A549 (cell line): ENCODE measurements at regions not wholly inside any gene's neighbourhood (a gene's known extent, or its start where the extent isn't known, plus 50 kb on each side); places are given as distances from the start of the nearest gene placed in this dataset.

Experiments
- ATAC-seq, 2 experiments: fragments of 200-7000 bp in 1 of 2; fragments of >200 bp in 1 of 2; cut with Nextera tagmentation in 1 of 2; cut with Tn5 transposase in 1 of 2; 3 replicates each; pipeline versions ENCODE4 v1.8.0 to v1.9.1; 2018 to 2020; ENCODE audit warnings: mild to moderate bottlenecking in 1 of 2, moderate library complexity in 1 of 2
- CTCF ChIA-PET: fragments of 300-600 bp; sonication (Branson Sonifier 250); formaldehyde crosslinking; extraction: SDS; loops from one replicate; lab custom pipeline; 2021; ENCODE audit warnings: antibody characterized with exemption, inconsistent platforms; lab: Yijun Ruan, JAX
- POLR2A ChIA-PET: fragments of 350-600 bp; formaldehyde crosslinking; extraction: SDS; loops from one replicate; lab custom pipeline; 2021; ENCODE audit warnings: antibody characterized with exemption, inconsistent platforms; lab: Yijun Ruan, JAX
- DNase-seq, 2 experiments: peaks; one replicate each; pipeline versions ENCODE4 v3.0.0 to v3.0.0-alpha.2; 2011 to 2016; ENCODE audit warnings: low read depth in 1 of 2, low spot score in 1 of 2
- FAIRE-seq: peaks from 2 replicates; lab custom pipeline; 2011; peaks lifted over from hg19 to GRCh38; lab: Jason Lieb, UNC
- H3K27ac ChIP-seq, 2 experiments: fragments of >200 bp; sonication (Bioruptor Twin); formaldehyde crosslinking; 3 replicates each; pipeline ENCODE4 v1.5.1; 2016 to 2017
- H3K4me1 ChIP-seq: fragments of >200 bp; sonication (Bioruptor Twin); formaldehyde crosslinking; 3 replicates; pipeline ENCODE4 v1.6.1; 2016
- H3K4me2 ChIP-seq: fragments of >200 bp; sonication (Bioruptor Twin); formaldehyde crosslinking; 3 replicates; pipeline ENCODE4 v1.6.1; 2016
- H3K4me3 ChIP-seq: fragments of >200 bp; sonication (Bioruptor Twin); formaldehyde crosslinking; 3 replicates; pipeline ENCODE4 v1.5.1; 2016
- H3K9me3 ChIP-seq: fragments of >200 bp; sonication (Bioruptor Twin); formaldehyde crosslinking; 3 replicates; pipeline ENCODE4 v1.6.1; 2016
- HEYL ChIP-seq: fragments of 250-450 bp; sonication (Bioruptor Pico); IDR thresholded peaks from 2 replicates; pipeline ENCODE4 v1.8.0; 2021; ENCODE audit warnings: mild to moderate bottlenecking, moderate library complexity
- KDM1A ChIP-seq: fragments of 200-600 bp; sonication (generic); IDR thresholded peaks from 2 replicates; pipeline ENCODE4 v1.6.1; 2016; ENCODE audit warnings: low read depth, mild to moderate bottlenecking
- MAZ ChIP-seq: fragments of 150-350 bp; IDR thresholded peaks from 2 replicates; pipeline ENCODE4 v1.6.1; 2014; ENCODE audit warnings: antibody characterized with exemption, low read depth, low read length, borderline replicate concordance
- POLR2A ChIP-seq: IDR thresholded peaks from 2 replicates; pipeline ENCODE4 v1.6.1; 2012; ENCODE audit warnings: mild to moderate bottlenecking, low read length
- REST ChIP-seq: fragments of 200-600 bp; sonication (generic); IDR thresholded peaks from 2 replicates; pipeline ENCODE4 v1.6.1; 2016; ENCODE audit warnings: antibody characterized with exemption, mild to moderate bottlenecking, moderate library complexity
- RNF2 ChIP-seq: fragments of 200-600 bp; sonication (generic); IDR thresholded peaks from 2 replicates; pipeline ENCODE4 v1.6.1; 2016; ENCODE audit warnings: low read depth, mild to moderate bottlenecking, antibody characterized with exemption, moderate library complexity, borderline replicate concordance
- SREBF2 ChIP-seq: fragments of 450-650 bp; IDR thresholded peaks from 2 replicates; pipeline ENCODE4 v1.6.1; 2014; ENCODE audit warnings: mild to moderate bottlenecking, moderate library complexity
- TFCP2L1 ChIP-seq: fragments of 250-450 bp; sonication (Bioruptor Pico); IDR thresholded peaks from 2 replicates; pipeline ENCODE4 v1.5.0; 2021; ENCODE audit warnings: mild to moderate bottlenecking
- WGBS: methylation state at CpG from one replicate; pipeline ENCODE4 v1.1.6; 2017; ENCODE audit errors: missing lambda C conversion rate; 5-methylcytosine and 5-hydroxymethylcytosine counted together
- TF ChIP-seq, protein P1 (sequence below): IDR thresholded peaks from 2 replicates; pipeline ENCODE4 v1.6.1; 2012
- TF ChIP-seq, protein P2 (sequence below): IDR thresholded peaks from 2 replicates; pipeline ENCODE4 v1.6.1; 2012; ENCODE audit warnings: low read depth, borderline replicate concordance
- TF ChIP-seq, protein P3 (sequence below): IDR thresholded peaks from 2 replicates; pipeline ENCODE4 v1.6.1; 2012
- TF ChIP-seq, protein P4 (sequence below): fragments of >200 bp; sonication (Bioruptor Twin); formaldehyde crosslinking; IDR thresholded peaks from 3 replicates; pipeline ENCODE4 v1.5.1; 2016

GRCh38 chr12:34352098-34352497 lies 329.8 kb downstream of the ALG10 start (continued):
- TF ChIP-seq SREBF2 (no peak), TFCP2L1 (CRISPR knock-in tag) (no peak), MAZ (no peak), RNF2 (no peak)

DNA sequence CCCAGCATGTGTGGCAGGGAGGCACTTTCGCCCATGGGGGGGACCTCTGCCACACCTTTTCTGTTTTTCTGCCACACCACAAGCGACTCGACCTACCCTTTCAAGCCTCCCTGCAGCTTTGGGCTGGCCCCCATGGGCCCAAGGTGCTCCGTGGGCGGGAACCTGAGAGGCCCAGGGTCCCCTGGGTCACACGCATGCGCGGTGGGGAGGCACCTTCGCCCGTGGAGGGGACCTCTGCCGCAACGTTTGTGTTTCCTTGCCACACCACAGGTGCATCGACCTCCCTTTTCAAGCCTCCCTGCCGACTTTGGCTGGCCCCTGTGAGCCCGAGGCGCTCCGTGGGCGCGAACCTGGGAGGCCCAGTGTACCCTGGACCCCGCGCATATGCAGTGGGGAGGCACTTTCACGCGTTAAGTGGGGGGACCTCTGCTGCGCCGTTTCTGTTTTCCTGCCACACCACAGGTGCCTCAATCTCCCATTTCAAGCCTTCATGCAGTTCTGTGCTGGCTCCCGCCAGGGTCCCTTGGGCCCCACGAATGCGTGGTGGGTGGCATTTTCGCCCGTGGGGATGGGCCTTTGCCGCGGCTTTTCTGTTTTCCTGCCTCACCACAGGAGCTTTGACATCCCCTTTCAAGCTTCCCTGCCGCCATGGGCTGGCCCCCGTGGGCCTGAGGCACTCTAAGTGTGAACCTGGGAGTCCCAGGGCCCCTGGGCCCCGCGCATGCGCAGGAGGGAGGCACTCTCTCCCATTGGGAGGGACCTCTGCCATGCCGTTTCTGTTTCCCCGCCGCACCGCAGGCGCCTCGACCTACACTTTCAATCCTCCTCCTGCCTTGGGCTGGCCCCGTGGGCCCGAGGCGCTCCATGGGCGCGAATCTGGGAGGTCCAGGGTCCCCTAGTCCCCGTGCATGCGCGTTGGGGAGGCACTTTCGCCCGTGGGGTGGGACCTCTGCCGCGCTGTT lies 332.2 kb downstream of the ALG10 start:
- peak; percentile 37 to 74; a peak in 3 of 6 replicates for ATAC-seq
- no peak for FAIRE-seq
- 59% methylated on average over 54 of the region's 55 CpGs for WGBS
- no peak for TF ChIP-seq RNF2
- TF ChIP-seq, protein P1, sequence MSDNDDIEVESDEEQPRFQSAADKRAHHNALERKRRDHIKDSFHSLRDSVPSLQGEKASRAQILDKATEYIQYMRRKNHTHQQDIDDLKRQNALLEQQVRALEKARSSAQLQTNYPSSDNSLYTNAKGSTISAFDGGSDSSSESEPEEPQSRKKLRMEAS, result peak; percentile 81
- TF ChIP-seq POLR2A, result peak; percentile 61
- TF ChIP-seq, protein P2, sequence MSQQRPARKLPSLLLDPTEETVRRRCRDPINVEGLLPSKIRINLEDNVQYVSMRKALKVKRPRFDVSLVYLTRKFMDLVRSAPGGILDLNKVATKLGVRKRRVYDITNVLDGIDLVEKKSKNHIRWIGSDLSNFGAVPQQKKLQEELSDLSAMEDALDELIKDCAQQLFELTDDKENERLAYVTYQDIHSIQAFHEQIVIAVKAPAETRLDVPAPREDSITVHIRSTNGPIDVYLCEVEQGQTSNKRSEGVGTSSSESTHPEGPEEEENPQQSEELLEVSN, result peak; percentile 91
- no peak for TF ChIP-seq REST
- Histone ChIP-seq H3K4me2 (peak overlapping the region; percentile 95), H3K27ac (peak overlapping the region; percentile 74 to 83), H3K9me3 (no peaks in the 10 kb centered on the region), H3K4me1 (peaks cover 15% of the 10 kb centered on the region; the same call in 2 of the 3 replicates), H3K4me3 (peak overlapping the region; percentile 49)
- DNase-seq, result peak; percentile 67 to 69
- ChIA-PET POLR2A (no interaction called here), CTCF (no interaction called here)

- ATAC-seq, result no peak
- ChIA-PET POLR2A (no interaction called here), CTCF (no interaction called here)
- no peak for DNase-seq
- FAIRE-seq, result no peak
- H3K27ac ChIP-seq, result no peak overlapping the region
- no peak overlapping the region for H3K4me2 ChIP-seq
- 55% methylated on average over 38 of the region's 39 CpGs for WGBS
- peaks cover 3% of the 10 kb centered on the region; the same call in 1 of the 3 replicates for H3K4me1 ChIP-seq
- H3K9me3 ChIP-seq, result no peaks in the 10 kb centered on the region
- TF ChIP-seq, protein P3, sequence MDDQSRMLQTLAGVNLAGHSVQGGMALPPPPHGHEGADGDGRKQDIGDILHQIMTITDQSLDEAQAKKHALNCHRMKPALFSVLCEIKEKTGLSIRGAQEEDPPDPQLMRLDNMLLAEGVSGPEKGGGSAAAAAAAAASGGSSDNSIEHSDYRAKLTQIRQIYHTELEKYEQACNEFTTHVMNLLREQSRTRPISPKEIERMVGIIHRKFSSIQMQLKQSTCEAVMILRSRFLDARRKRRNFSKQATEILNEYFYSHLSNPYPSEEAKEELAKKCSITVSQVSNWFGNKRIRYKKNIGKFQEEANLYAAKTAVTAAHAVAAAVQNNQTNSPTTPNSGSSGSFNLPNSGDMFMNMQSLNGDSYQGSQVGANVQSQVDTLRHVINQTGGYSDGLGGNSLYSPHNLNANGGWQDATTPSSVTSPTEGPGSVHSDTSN, result no peak
- no peak for TF ChIP-seq HEYL
- TF ChIP-seq, protein P4, sequence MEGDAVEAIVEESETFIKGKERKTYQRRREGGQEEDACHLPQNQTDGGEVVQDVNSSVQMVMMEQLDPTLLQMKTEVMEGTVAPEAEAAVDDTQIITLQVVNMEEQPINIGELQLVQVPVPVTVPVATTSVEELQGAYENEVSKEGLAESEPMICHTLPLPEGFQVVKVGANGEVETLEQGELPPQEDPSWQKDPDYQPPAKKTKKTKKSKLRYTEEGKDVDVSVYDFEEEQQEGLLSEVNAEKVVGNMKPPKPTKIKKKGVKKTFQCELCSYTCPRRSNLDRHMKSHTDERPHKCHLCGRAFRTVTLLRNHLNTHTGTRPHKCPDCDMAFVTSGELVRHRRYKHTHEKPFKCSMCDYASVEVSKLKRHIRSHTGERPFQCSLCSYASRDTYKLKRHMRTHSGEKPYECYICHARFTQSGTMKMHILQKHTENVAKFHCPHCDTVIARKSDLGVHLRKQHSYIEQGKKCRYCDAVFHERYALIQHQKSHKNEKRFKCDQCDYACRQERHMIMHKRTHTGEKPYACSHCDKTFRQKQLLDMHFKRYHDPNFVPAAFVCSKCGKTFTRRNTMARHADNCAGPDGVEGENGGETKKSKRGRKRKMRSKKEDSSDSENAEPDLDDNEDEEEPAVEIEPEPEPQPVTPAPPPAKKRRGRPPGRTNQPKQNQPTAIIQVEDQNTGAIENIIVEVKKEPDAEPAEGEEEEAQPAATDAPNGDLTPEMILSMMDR, result no peak
- TF ChIP-seq KDM1A, result no peak
- no peak for TF ChIP-seq MAZ
- H3K4me3 ChIP-seq, result no peak overlapping the region
Measured at GRCh38 chr12:34356233-34356987, 334.1 kb downstream of the ALG10 start.
